ENCODE measurements at regions not wholly inside any gene's neighbourhood (a gene's known extent, or its start where the extent isn't known, plus 50 kb on each side); places are given as distances from the start of the nearest gene placed in this dataset.
A peak's percentile ranks its signal among the peaks of the same experiment; 100 is the strongest.

GRCh38 chr5:124034083-124034700, 522.2 kb downstream of the CSNK1G3 start:
- peaks cover 55% of the 10 kb centered on the region for H3K4me1 ChIP-seq (ENCODE audit: insufficient read depth, low read length, poor library complexity, severe bottlenecking)
- peak overlapping the region; percentile 93 for H2AFZ ChIP-seq (ENCODE audit: low read length)
- H3K9me2 ChIP-seq (ENCODE audit: insufficient read depth, low read length), result no peaks in the 10 kb centered on the region
- H4K20me1 ChIP-seq (ENCODE audit: insufficient read depth, low read length), result no peaks in the 10 kb centered on the region
- intact Hi-C loops (cut with micrococcal nuclease; ENCODE audit: unreplicated experiment), result loop anchor here (2.0 to 10.0 kb wide), 5 partner anchors 23 to 671 kb away; no protein-coding TSS in a partner anchor
- no peaks in the 10 kb centered on the region for H3K79me2 ChIP-seq (ENCODE audit: insufficient read depth, low read depth, low read length)
- no peaks in the 10 kb centered on the region; the same call in 1 of the 2 replicates for H3K9me3 ChIP-seq (ENCODE audit: low read length)
- TSS peak; percentile 99 for BruUV-seq (replicated peaks)
- CTCF ChIA-PET (ENCODE audit: unreplicated experiment), result no interaction called here
- TF ChIP-seq CTCF (conservative IDR thresholded peaks at IDR 0.05; ENCODE audit: low read length), result no peak
- no peak for TF ChIP-seq EZH2phosphoT487 (IDR thresholded peaks at IDR 0.05; ENCODE audit: borderline replicate concordance, low read depth, low read length)
- H3K4me2 ChIP-seq (ENCODE audit: low read length), result peak overlapping the region; percentile 73
- H3K27ac ChIP-seq (ENCODE audit: low read depth, low read length, poor library complexity, severe bottlenecking), result peak overlapping the region; percentile 92
- POLR2A ChIA-PET, result interaction anchor here (0.5 to 2.2 kb wide), 4 partner anchors 8 to 124 kb away, joined by 3 to 7 read pairs (median 4); no protein-coding TSS in a partner anchor
- H3K4me3 ChIP-seq (ENCODE audit: low read depth, low read length, poor library complexity, severe bottlenecking), result peak overlapping the region; percentile 46
- no peaks in the 10 kb centered on the region; the same call in 1 of the 2 replicates for H3K36me3 ChIP-seq (ENCODE audit: insufficient read depth, low read length)
- peak; percentile 17 for DNase-seq (ENCODE audit: low spot score)

GRCh38 chr5:124030043-124030491, 518.1 kb downstream of the CSNK1G3 start:
- CTCF ChIA-PET (ENCODE audit: unreplicated experiment), result no interaction called here
- DNase-seq (ENCODE audit: low spot score), result no peak

More at GRCh38 chr5:124030043-124030491, 518.1 kb downstream of the CSNK1G3 start:
- BruUV-seq (replicated peaks), result no TSS peak
- Histone ChIP-seq H3K9me3 (ENCODE audit: low read length) (no peaks in the 10 kb centered on the region), H3K4me1 (ENCODE audit: insufficient read depth, low read length, poor library complexity, severe bottlenecking) (peaks cover 35% of the 10 kb centered on the region), H3K36me3 (ENCODE audit: insufficient read depth, low read length) (no peaks in the 10 kb centered on the region), H3K27ac (ENCODE audit: low read depth, low read length, poor library complexity, severe bottlenecking) (no peak overlapping the region), H3K4me2 (ENCODE audit: low read length) (no peak overlapping the region), H3K4me3 (ENCODE audit: low read depth, low read length, poor library complexity, severe bottlenecking) (no peak overlapping the region), H2AFZ (ENCODE audit: low read length) (peak overlapping the region; percentile 15; the same call in 1 of the 2 replicates), H3K9me2 (ENCODE audit: insufficient read depth, low read length) (no peaks in the 10 kb centered on the region), H3K79me2 (ENCODE audit: insufficient read depth, low read depth, low read length) (no peaks in the 10 kb centered on the region), H4K20me1 (ENCODE audit: insufficient read depth, low read length) (no peaks in the 10 kb centered on the region)
- intact Hi-C loops (cut with micrococcal nuclease; ENCODE audit: unreplicated experiment), result loop anchor here (10.0 kb wide), 2 partner anchors 425 to 675 kb away; no protein-coding TSS in a partner anchor
- TF ChIP-seq EZH2phosphoT487 (IDR thresholded peaks at IDR 0.05; ENCODE audit: borderline replicate concordance, low read depth, low read length) (no peak), CTCF (conservative IDR thresholded peaks at IDR 0.05; ENCODE audit: low read length) (no peak)
- POLR2A ChIA-PET, result interaction anchor here (1.1 to 2.2 kb wide), 3 partner anchors 9 to 984 kb away, joined by 3 to 10 read pairs (median 5); no protein-coding TSS in a partner anchor
